GM21737 (cell line): ENCODE measurements at regions not wholly inside any gene's neighbourhood (a gene's known extent, or its start where the extent isn't known, plus 50 kb on each side); places are given as distances from the start of the nearest gene placed in this dataset.
"Not testable (repeated sequence)": the region's sequence is repeated elsewhere in the genome, so short reads cannot be mapped to it uniquely, and the experiment has no call there.

ENCODE experiments used
- ATAC-seq: cut with Tn5 transposase; IDR thresholded peaks from one replicate; pipeline ENCODE4 v1.9.1; 2021; ENCODE audit warnings: mild to moderate bottlenecking, moderate library complexity; ENCODE audit not compliant: unreplicated experiment

- peak; percentile 20 for ATAC-seq
These were observed 71.6 kb downstream of the PCMTD2 start for GRCh38 chr20:64327223-64327549.

GRCh38 chr20:64327550-64328317 lies 72.2 kb downstream of the PCMTD2 start:
- ATAC-seq = peak; percentile 68

- ATAC-seq = not testable (repeated sequence)
These were observed 73.2 kb downstream of the PCMTD2 start for GRCh38 chr20:64328595-64329250.

- not testable (repeated sequence) for ATAC-seq
These were observed 77.1 kb downstream of the PCMTD2 start for GRCh38 chr20:64332627-64333026.
